ENCODE measurements at regions not wholly inside any gene's neighbourhood (a gene's known extent, or its start where the extent isn't known, plus 50 kb on each side); places are given as distances from the start of the nearest gene placed in this dataset.

- DNase-seq (ENCODE audit: low read depth) = peak; percentile 26
Measured at GRCh38 chr4:125062115-125063050, 252.4 kb upstream of the FAT4 start.

- DNase-seq (ENCODE audit: low read depth) = no peak
Measured at GRCh38 chr4:125060376-125060775, 254.4 kb upstream of the FAT4 start.

- DNase-seq (ENCODE audit: low read depth) = no peak
Measured at GRCh38 chr4:125049711-125050110, 265.0 kb upstream of the FAT4 start.

GRCh38 chr4:125045311-125045710, 269.4 kb upstream of the FAT4 start:
- DNase-seq (ENCODE audit: low read depth) = no peak

- no peak for DNase-seq (ENCODE audit: low read depth)
Measured at GRCh38 chr4:125044886-125045285, 269.9 kb upstream of the FAT4 start.

GRCh38 chr4:125043486-125043885, 271.3 kb upstream of the FAT4 start:
- DNase-seq (ENCODE audit: low read depth) = peak; percentile 29

GRCh38 chr4:125042041-125042440, 272.7 kb upstream of the FAT4 start:
- no peak for DNase-seq (ENCODE audit: low read depth)

- peak; percentile 18 for DNase-seq (ENCODE audit: low read depth)
Measured at GRCh38 chr4:125041372-125041930, 273.3 kb upstream of the FAT4 start.

- DNase-seq (ENCODE audit: low read depth) = no peak
Measured at GRCh38 chr4:125039550-125039949, 275.2 kb upstream of the FAT4 start.

- no peak for DNase-seq (ENCODE audit: low read depth)
Measured at GRCh38 chr4:125022855-125023501, 291.8 kb upstream of the FAT4 start.

GRCh38 chr4:125021189-125021588, 293.6 kb upstream of the FAT4 start:
- peak; percentile 25 for DNase-seq (ENCODE audit: low read depth)

GRCh38 chr4:125020089-125021034, 294.4 kb upstream of the FAT4 start:
- no peak for DNase-seq (ENCODE audit: low read depth)

GRCh38 chr4:125016892-125017299, 297.9 kb upstream of the FAT4 start:
- DNase-seq (ENCODE audit: low read depth) = no peak

- no peak for DNase-seq (ENCODE audit: low read depth)
Measured at GRCh38 chr4:125013891-125014290, 300.9 kb upstream of the FAT4 start.

- no peak for DNase-seq (ENCODE audit: low read depth)
Measured at GRCh38 chr4:125011646-125012045, 299.1 kb upstream of the ANKRD50 start.

GRCh38 chr4:125010796-125011503, 298.4 kb upstream of the ANKRD50 start:
- no peak for DNase-seq (ENCODE audit: low read depth)

GRCh38 chr4:125008676-125009075, 296.1 kb upstream of the ANKRD50 start:
- DNase-seq (ENCODE audit: low read depth) = no peak

GRCh38 chr4:125004676-125005075, 292.1 kb upstream of the ANKRD50 start:
- DNase-seq (ENCODE audit: low read depth) = no peak

- DNase-seq (ENCODE audit: low read depth) = no peak
Measured at GRCh38 chr4:125003840-125004239, 291.3 kb upstream of the ANKRD50 start.

- no peak for DNase-seq (ENCODE audit: low read depth)
Measured at GRCh38 chr4:124997991-124998390, 285.5 kb upstream of the ANKRD50 start.

GRCh38 chr4:124997124-124997523, 284.6 kb upstream of the ANKRD50 start:
- no peak for DNase-seq (ENCODE audit: low read depth)
